Endothelial cell (in vitro differentiated cells): ENCODE measurements at regions not wholly inside any gene's neighbourhood (a gene's known extent, or its start where the extent isn't known, plus 50 kb on each side); places are given as distances from the start of the nearest gene placed in this dataset.
"Not testable (repeated sequence)": the region's sequence is repeated elsewhere in the genome, so short reads cannot be mapped to it uniquely, and the experiment has no call there.

Experiments used
- DNase-seq: peaks from one replicate; pipeline ENCODE4 v3.0.0; 2021; ENCODE audit warnings: low spot score
- H3K27ac Mint-ChIP-seq: one replicate; pipeline ENCODE4 v1.8.0; 2021; ENCODE audit warnings: mixed read lengths, inconsistent platforms; ENCODE audit not compliant: unreplicated experiment
- H3K27me3 Mint-ChIP-seq: one replicate; pipeline ENCODE4 v1.8.0; 2021; ENCODE audit warnings: mild to moderate bottlenecking, moderate library complexity, mixed read lengths, inconsistent platforms; ENCODE audit not compliant: unreplicated experiment
- H3K36me3 Mint-ChIP-seq: one replicate; pipeline ENCODE4 v1.8.0; 2021; ENCODE audit warnings: mild to moderate bottlenecking, low read depth, mixed read lengths, inconsistent platforms; ENCODE audit not compliant: unreplicated experiment
- H3K4me1 Mint-ChIP-seq: one replicate; pipeline ENCODE4 v1.8.0; 2021; ENCODE audit warnings: mild to moderate bottlenecking, mixed read lengths, inconsistent platforms; ENCODE audit not compliant: unreplicated experiment
- H3K4me3 Mint-ChIP-seq: one replicate; pipeline ENCODE4 v1.8.0; 2021; ENCODE audit warnings: mild to moderate bottlenecking, mixed read lengths, inconsistent platforms; ENCODE audit not compliant: unreplicated experiment
- H3K9me3 Mint-ChIP-seq: one replicate; pipeline ENCODE4 v1.8.0; 2021; ENCODE audit warnings: mixed read lengths, inconsistent platforms; ENCODE audit not compliant: unreplicated experiment
- TF ChIP-seq, protein P1 (sequence below): fragments of 200-600 bp; sonication (generic); IDR thresholded peaks from one replicate; pipeline ENCODE4 v1.5.0; 2021; ENCODE audit warnings: antibody characterized with exemption; ENCODE audit not compliant: unreplicated experiment

DNA sequence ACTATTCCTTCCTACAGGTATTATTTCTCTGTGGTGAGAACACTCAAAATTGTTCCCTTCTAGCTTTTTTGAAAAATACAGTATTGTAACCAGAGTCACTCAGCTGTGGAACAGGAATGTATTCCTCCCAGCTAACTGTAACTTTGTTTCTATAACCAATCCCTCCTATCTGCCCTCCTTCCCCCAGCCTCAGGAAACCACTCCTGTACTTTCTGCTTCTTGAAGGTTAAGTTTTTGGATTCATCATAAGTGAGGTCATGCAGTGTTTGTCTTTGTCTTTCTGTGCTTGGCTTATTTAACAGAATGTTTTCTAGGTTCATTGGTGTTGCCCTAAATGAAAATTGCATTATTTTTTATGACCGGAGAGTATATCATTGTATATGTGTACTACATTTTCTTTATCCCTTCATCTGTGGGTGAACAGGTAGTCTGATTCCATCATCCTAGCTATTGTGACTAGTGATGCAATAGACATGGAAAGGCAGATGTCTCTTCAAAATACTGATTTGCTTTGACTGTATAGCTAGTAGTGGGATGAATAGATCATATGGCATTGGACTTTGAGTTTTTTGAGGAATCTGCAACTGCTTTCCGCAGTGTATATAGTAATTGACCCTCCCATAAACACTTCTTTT lies 112.9 kb upstream of the GRK3 start:
- no peak for DNase-seq
- no peak overlapping the region for H3K27ac Mint-ChIP-seq
- peaks cover 9% of the 10 kb centered on the region for H3K4me1 Mint-ChIP-seq
- H3K36me3 Mint-ChIP-seq, result peaks cover 12% of the 10 kb centered on the region
- H3K27me3 Mint-ChIP-seq, result peaks cover 1% of the 10 kb centered on the region
- H3K9me3 Mint-ChIP-seq, result no peaks in the 10 kb centered on the region
- TF ChIP-seq, protein P1, sequence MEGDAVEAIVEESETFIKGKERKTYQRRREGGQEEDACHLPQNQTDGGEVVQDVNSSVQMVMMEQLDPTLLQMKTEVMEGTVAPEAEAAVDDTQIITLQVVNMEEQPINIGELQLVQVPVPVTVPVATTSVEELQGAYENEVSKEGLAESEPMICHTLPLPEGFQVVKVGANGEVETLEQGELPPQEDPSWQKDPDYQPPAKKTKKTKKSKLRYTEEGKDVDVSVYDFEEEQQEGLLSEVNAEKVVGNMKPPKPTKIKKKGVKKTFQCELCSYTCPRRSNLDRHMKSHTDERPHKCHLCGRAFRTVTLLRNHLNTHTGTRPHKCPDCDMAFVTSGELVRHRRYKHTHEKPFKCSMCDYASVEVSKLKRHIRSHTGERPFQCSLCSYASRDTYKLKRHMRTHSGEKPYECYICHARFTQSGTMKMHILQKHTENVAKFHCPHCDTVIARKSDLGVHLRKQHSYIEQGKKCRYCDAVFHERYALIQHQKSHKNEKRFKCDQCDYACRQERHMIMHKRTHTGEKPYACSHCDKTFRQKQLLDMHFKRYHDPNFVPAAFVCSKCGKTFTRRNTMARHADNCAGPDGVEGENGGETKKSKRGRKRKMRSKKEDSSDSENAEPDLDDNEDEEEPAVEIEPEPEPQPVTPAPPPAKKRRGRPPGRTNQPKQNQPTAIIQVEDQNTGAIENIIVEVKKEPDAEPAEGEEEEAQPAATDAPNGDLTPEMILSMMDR, result no peak
- H3K4me3 Mint-ChIP-seq, result no peak overlapping the region

DNA sequence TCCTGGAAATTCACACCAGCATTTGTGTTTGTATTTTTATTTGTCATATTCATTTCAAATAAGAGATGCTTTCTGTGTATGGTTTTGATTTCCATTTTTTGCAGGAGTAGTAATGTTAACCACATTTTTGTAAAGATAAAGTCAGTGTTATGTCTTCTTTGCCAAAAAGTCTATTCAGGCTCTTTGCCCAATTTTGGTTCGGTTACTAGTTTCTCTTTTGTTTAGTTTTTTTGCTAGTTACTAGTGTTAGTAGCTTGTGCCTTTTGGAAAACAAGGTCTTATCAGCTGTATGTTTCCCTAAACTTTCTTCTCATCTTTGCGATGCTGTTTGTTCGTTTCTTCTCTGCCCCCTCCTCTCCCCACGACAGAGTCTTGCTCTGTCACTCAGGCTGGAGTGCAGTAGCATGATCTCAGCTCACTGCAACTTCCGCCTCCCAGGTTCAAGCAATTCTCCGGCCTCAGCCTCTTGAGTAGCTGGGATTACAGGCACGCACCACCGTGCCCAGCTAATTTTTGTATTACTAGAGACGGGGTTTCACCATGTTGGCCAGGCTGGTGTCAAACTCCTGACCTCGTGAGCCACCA lies 112.3 kb upstream of the GRK3 start:
- Mint-ChIP-seq H3K27ac (no peak overlapping the region), H3K27me3 (peaks cover 3% of the 10 kb centered on the region), H3K36me3 (peaks cover 14% of the 10 kb centered on the region), H3K4me3 (no peak overlapping the region), H3K9me3 (no peaks in the 10 kb centered on the region), H3K4me1 (peaks cover 9% of the 10 kb centered on the region)
- TF ChIP-seq, protein P1, result no peak
- no peak for DNase-seq

DNA sequence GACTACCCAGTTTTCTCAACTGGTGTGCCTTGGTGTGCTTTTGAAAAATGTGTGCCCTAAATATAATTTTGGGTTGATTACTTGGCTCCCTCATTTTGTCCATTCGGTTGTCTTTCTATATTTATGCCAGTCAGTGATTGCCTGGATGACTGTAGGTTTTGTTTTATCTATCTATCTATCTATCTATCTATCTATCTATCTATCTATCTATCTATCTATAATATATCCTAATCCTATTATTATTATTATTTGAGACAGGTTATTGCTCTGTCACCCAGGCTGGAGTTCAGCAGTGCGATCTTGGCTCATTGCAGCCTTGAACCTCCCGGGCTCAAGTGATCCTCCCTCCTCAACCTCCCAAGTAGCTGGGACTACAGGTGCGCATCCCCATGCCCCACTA lies 111.4 kb upstream of the GRK3 start:
- peaks cover 9% of the 10 kb centered on the region for H3K4me1 Mint-ChIP-seq
- no peaks in the 10 kb centered on the region for H3K9me3 Mint-ChIP-seq
- DNase-seq, result no peak
- TF ChIP-seq, protein P1, result no peak
- H3K4me3 Mint-ChIP-seq, result no peak overlapping the region
- H3K27me3 Mint-ChIP-seq, result peaks cover 3% of the 10 kb centered on the region
- peaks cover 14% of the 10 kb centered on the region for H3K36me3 Mint-ChIP-seq
- no peak overlapping the region for H3K27ac Mint-ChIP-seq

DNA sequence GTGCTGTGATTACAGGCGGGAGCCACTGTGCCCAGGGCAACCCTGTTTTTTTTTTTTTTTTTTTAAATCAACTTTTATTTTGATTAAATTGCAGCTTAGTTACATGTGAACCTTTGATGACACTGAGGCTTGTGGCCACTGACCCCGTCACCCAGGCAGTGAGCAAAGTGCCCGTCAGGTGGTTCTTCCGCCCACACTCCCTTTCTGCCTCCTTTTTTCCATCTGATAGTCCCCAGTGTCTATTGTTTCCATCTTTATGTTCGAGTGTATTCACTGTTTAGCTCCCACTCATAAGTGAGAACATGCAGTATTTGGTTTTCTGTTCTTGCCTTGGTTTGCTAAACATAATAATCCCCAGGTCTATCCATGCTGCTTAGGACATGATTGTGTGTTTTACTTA lies 110.9 kb upstream of the GRK3 start:
- Mint-ChIP-seq H3K27ac (no peak overlapping the region), H3K9me3 (no peaks in the 10 kb centered on the region), H3K4me3 (no peak overlapping the region), H3K27me3 (peaks cover 3% of the 10 kb centered on the region), H3K4me1 (peaks cover 9% of the 10 kb centered on the region), H3K36me3 (peaks cover 16% of the 10 kb centered on the region)
- DNase-seq, result no peak
- TF ChIP-seq, protein P1, result no peak

DNA sequence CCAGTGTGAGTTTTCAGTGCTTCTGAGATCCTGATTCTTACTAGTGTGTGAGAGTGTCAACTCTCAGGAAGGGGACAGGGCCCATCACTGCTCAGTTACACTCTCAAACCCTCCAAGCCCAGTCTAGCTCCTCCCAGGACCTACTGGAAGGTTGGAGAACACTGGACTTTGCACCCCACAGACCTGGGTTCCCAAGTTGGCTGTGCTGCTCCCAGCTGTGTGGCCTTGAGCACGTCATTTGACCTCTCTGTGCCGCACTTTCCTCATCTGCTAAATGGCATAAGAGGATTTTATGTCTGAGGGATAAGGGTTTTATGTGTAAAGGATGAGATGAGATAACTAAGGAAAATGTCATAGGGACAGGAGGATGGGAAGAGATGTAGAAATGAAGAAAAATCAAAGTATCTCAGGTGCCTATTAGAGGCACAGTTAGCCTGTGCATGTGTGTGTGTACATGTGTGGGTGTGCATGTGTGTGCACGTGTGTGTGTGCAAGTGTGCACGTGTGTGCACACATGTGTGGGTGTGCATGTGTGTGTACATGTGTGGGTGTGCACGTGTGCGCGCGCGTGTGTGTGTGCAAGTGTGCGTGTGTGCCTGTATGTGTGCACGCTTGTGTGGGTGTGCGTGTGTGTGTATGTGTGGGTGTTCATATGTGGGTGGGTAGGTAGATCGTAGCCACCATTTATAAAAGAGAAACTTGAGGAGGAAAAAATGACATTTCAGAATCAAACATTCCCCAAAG lies 108.0 kb upstream of the GRK3 start:
- peaks cover 41% of the 10 kb centered on the region for H3K36me3 Mint-ChIP-seq
- H3K27me3 Mint-ChIP-seq, DNase-seq, H3K9me3 Mint-ChIP-seq, H3K27ac Mint-ChIP-seq, H3K4me1 Mint-ChIP-seq: not testable (repeated sequence)
- peak overlapping the region; percentile 70 for H3K4me3 Mint-ChIP-seq

DNA sequence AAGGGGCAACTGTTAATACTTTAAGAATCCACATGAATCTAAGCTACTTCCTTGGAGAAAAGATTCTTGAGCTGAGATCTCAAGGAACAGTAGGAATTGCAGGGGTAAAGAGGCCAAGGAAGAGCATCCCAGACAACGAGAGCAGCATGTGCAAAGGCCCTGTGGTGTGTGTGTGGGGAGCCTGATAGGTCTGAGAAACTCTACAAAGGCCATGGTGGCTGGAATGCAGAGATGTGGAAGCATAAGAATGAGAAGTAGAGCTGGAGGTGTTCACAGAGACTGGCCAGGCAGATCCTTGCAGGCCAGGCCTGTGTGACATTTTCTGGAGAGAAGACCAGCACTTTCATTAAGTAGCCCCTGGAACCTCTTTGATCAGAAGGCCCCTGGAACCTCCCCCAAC lies 105.8 kb upstream of the GRK3 start:
- not testable (repeated sequence) for H3K4me1 Mint-ChIP-seq, DNase-seq, H3K27ac Mint-ChIP-seq, H3K27me3 Mint-ChIP-seq, H3K4me3 Mint-ChIP-seq, H3K9me3 Mint-ChIP-seq
- H3K36me3 Mint-ChIP-seq, result peaks cover 42% of the 10 kb centered on the region

DNA sequence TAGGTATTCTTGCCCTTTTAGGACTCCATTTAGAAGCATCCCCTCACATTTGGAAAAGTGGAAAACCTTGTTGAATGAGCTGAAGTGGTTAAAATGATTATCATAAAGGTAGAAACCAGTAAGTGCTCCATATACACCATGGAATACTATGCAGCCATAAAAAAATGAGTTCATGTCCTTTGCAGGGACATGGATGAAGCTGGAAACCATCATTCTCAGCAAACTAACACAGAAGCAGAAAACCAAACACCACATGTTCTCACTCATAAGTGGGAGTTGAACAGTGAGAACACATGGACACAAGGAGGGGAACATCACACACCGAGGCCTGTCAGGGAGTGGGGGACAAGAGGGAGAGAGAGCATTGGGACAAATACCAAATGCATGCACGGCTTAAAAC lies 103.8 kb upstream of the GRK3 start:
- H3K27me3 Mint-ChIP-seq, DNase-seq, H3K9me3 Mint-ChIP-seq, H3K4me1 Mint-ChIP-seq, H3K27ac Mint-ChIP-seq: not testable (repeated sequence)
- peaks cover 36% of the 10 kb centered on the region for H3K36me3 Mint-ChIP-seq
- H3K4me3 Mint-ChIP-seq, result peak overlapping the region; percentile 52
